ENCODE measurements at regions not wholly inside any gene's neighbourhood (a gene's known extent, or its start where the extent isn't known, plus 50 kb on each side); places are given as distances from the start of the nearest gene placed in this dataset.

GRCh38 chr18:39186008-39186407 is 1620.4 kb upstream of the CELF4 start:
- Histone ChIP-seq H3K79me2 (ENCODE audit: insufficient read depth, low read length) (no peaks in the 10 kb centered on the region), H3K36me3 (ENCODE audit: insufficient read depth, low read length) (no peaks in the 10 kb centered on the region), H3K4me3 (ENCODE audit: low read depth, low read length, poor library complexity, severe bottlenecking) (no peak overlapping the region), H3K9me3 (ENCODE audit: low read length) (no peaks in the 10 kb centered on the region), H3K9ac (ENCODE audit: low read length) (no peak overlapping the region), H3K27ac (ENCODE audit: low read depth, low read length, poor library complexity, severe bottlenecking) (no peak overlapping the region), H3K9me2 (ENCODE audit: low read depth, low read length) (no peaks in the 10 kb centered on the region), H3K4me1 (ENCODE audit: insufficient read depth, low read length, severe bottlenecking) (no peaks in the 10 kb centered on the region), H3K27me3 (ENCODE audit: insufficient read depth, low read length) (no peaks in the 10 kb centered on the region), H2AFZ (ENCODE audit: low read length) (no peak overlapping the region), H4K20me1 (ENCODE audit: insufficient read depth, low read length) (no peaks in the 10 kb centered on the region), H3K4me2 (ENCODE audit: low read length) (no peak overlapping the region), H3F3A (ENCODE audit: insufficient read depth, low read length) (no peaks in the 10 kb centered on the region)
- TF ChIP-seq CTCF (IDR thresholded peaks at IDR 0.05; ENCODE audit: low read length) = no peak
- TF ChIP-seq EZH2 (IDR thresholded peaks at IDR 0.05; ENCODE audit: borderline replicate concordance, low read length) = no peak

GRCh38 chr18:39184176-39184575 is 1618.6 kb upstream of the CELF4 start:
- Histone ChIP-seq H3K9me3 (ENCODE audit: low read length) (no peaks in the 10 kb centered on the region), H3K4me1 (ENCODE audit: insufficient read depth, low read length, severe bottlenecking) (no peaks in the 10 kb centered on the region), H3K27ac (ENCODE audit: low read depth, low read length, poor library complexity, severe bottlenecking) (no peak overlapping the region), H3K79me2 (ENCODE audit: insufficient read depth, low read length) (no peaks in the 10 kb centered on the region), H3K27me3 (ENCODE audit: insufficient read depth, low read length) (no peaks in the 10 kb centered on the region), H3K4me3 (ENCODE audit: low read depth, low read length, poor library complexity, severe bottlenecking) (no peak overlapping the region), H3K9me2 (ENCODE audit: low read depth, low read length) (no peaks in the 10 kb centered on the region), H4K20me1 (ENCODE audit: insufficient read depth, low read length) (no peaks in the 10 kb centered on the region), H3K4me2 (ENCODE audit: low read length) (no peak overlapping the region), H2AFZ (ENCODE audit: low read length) (no peak overlapping the region), H3K9ac (ENCODE audit: low read length) (no peak overlapping the region), H3K36me3 (ENCODE audit: insufficient read depth, low read length) (no peaks in the 10 kb centered on the region), H3F3A (ENCODE audit: insufficient read depth, low read length) (no peaks in the 10 kb centered on the region)
- TF ChIP-seq EZH2 (IDR thresholded peaks at IDR 0.05; ENCODE audit: borderline replicate concordance, low read length) (no peak), CTCF (IDR thresholded peaks at IDR 0.05; ENCODE audit: low read length) (no peak)

GRCh38 chr18:39178166-39178565 is 1612.6 kb upstream of the CELF4 start:
- TF ChIP-seq EZH2 (IDR thresholded peaks at IDR 0.05; ENCODE audit: borderline replicate concordance, low read length) = no peak
- no peak for TF ChIP-seq CTCF (IDR thresholded peaks at IDR 0.05; ENCODE audit: low read length)
- Histone ChIP-seq H3K4me1 (ENCODE audit: insufficient read depth, low read length, severe bottlenecking) (no peaks in the 10 kb centered on the region), H3K27me3 (ENCODE audit: insufficient read depth, low read length) (no peaks in the 10 kb centered on the region), H3K9me2 (ENCODE audit: low read depth, low read length) (no peaks in the 10 kb centered on the region), H3F3A (ENCODE audit: insufficient read depth, low read length) (no peaks in the 10 kb centered on the region), H3K9me3 (ENCODE audit: low read length) (no peaks in the 10 kb centered on the region), H3K36me3 (ENCODE audit: insufficient read depth, low read length) (no peaks in the 10 kb centered on the region), H3K9ac (ENCODE audit: low read length) (no peak overlapping the region), H3K79me2 (ENCODE audit: insufficient read depth, low read length) (no peaks in the 10 kb centered on the region), H3K4me3 (ENCODE audit: low read depth, low read length, poor library complexity, severe bottlenecking) (no peak overlapping the region), H3K27ac (ENCODE audit: low read depth, low read length, poor library complexity, severe bottlenecking) (no peak overlapping the region), H4K20me1 (ENCODE audit: insufficient read depth, low read length) (no peaks in the 10 kb centered on the region), H2AFZ (ENCODE audit: low read length) (no peak overlapping the region), H3K4me2 (ENCODE audit: low read length) (no peak overlapping the region)
